H9 (cell line): ENCODE measurements at regions not wholly inside any gene's neighbourhood (a gene's known extent, or its start where the extent isn't known, plus 50 kb on each side); places are given as distances from the start of the nearest gene placed in this dataset.

Source experiments
- DNase-seq: peaks from one replicate; pipeline ENCODE4 v3.0.0-alpha.2; 2017
- H2AFZ ChIP-seq: one replicate; pipeline ENCODE4 v1.6.1; 2013; ENCODE audit warnings: mild to moderate bottlenecking, low read length, control low read depth, moderate library complexity
- H2AK5ac ChIP-seq: 2 replicates; pipeline ENCODE4 v1.6.1; 2013; ENCODE audit warnings: low read length, control low read depth, mixed read lengths; ENCODE audit not compliant: insufficient read length
- H2BK120ac ChIP-seq: one replicate; pipeline ENCODE4 v1.6.1; 2013; ENCODE audit warnings: low read depth, mild to moderate bottlenecking, low read length, control low read depth, inconsistent platforms; ENCODE audit not compliant: poor library complexity, severe bottlenecking
- H2BK12ac ChIP-seq: 2 replicates; pipeline ENCODE4 v1.6.1; 2013; ENCODE audit warnings: low read length, control low read depth, mixed read lengths, low read depth; ENCODE audit not compliant: insufficient read length
- H2BK15ac ChIP-seq: 2 replicates; pipeline ENCODE4 v1.6.1; 2013; ENCODE audit warnings: low read depth, low read length, control low read depth
- H2BK20ac ChIP-seq: one replicate; pipeline ENCODE4 v1.6.1; 2013; ENCODE audit warnings: low read depth, mild to moderate bottlenecking, low read length, control low read depth, inconsistent platforms; ENCODE audit not compliant: poor library complexity, severe bottlenecking
- H2BK5ac ChIP-seq: 2 replicates; pipeline ENCODE4 v1.6.1; 2013; ENCODE audit warnings: low read length, control low read depth, mixed read lengths; ENCODE audit not compliant: insufficient read length
- H3K14ac ChIP-seq: 2 replicates; pipeline ENCODE4 v1.6.1; 2013; ENCODE audit warnings: low read length, control low read depth; ENCODE audit not compliant: insufficient read depth
- H3K18ac ChIP-seq: 2 replicates; pipeline ENCODE4 v1.6.1; 2013; ENCODE audit warnings: low read depth, mild to moderate bottlenecking, mixed read lengths, low read length, control low read depth; ENCODE audit not compliant: insufficient read length
- H3K23ac ChIP-seq: 2 replicates; pipeline ENCODE4 v1.6.1; 2013; ENCODE audit warnings: low read length, control low read depth, mixed read lengths, low read depth; ENCODE audit not compliant: insufficient read length
- H3K23me2 ChIP-seq: 2 replicates; pipeline ENCODE4 v1.6.1; 2013; ENCODE audit warnings: low read depth, mild to moderate bottlenecking, mixed read lengths, low read length, control low read depth; ENCODE audit not compliant: insufficient read length, poor library complexity, severe bottlenecking
- H3K27ac ChIP-seq: 2 replicates; pipeline ENCODE4 v1.5.1; 2013; ENCODE audit warnings: low read length, control low read depth, mixed read lengths, low read depth; ENCODE audit not compliant: insufficient read length
- H3K27me3 ChIP-seq: 2 replicates; pipeline ENCODE4 v1.6.1; 2013; ENCODE audit warnings: low read length, control low read depth, inconsistent platforms; ENCODE audit not compliant: insufficient read depth
- H3K4ac ChIP-seq: 2 replicates; pipeline ENCODE4 v1.6.1; 2013; ENCODE audit warnings: low read depth, mild to moderate bottlenecking, control low read depth, inconsistent platforms, low read length, moderate library complexity
- H3K4me1 ChIP-seq: 2 replicates; pipeline ENCODE4 v1.6.1; 2013; ENCODE audit warnings: low read length, control low read depth, inconsistent platforms; ENCODE audit not compliant: insufficient read depth
- H3K4me2 ChIP-seq: 2 replicates; pipeline ENCODE4 v1.6.1; 2013; ENCODE audit warnings: low read length, control low read depth, mixed read lengths; ENCODE audit not compliant: insufficient read length, insufficient read depth
- H3K56ac ChIP-seq: 2 replicates; pipeline ENCODE4 v1.6.1; 2013; ENCODE audit warnings: low read depth, mild to moderate bottlenecking, mixed read lengths, low read length, control low read depth; ENCODE audit not compliant: insufficient read length
- H3K79me1 ChIP-seq: 2 replicates; pipeline ENCODE4 v1.6.1; 2013; ENCODE audit warnings: low read depth, mild to moderate bottlenecking, moderate library complexity, low read length, control low read depth, inconsistent platforms; ENCODE audit not compliant: insufficient read depth, poor library complexity, severe bottlenecking
- H3K79me2 ChIP-seq: 2 replicates; pipeline ENCODE4 v1.6.1; 2013; ENCODE audit warnings: low read length, control low read depth, inconsistent platforms; ENCODE audit not compliant: insufficient read depth
- H3K9ac ChIP-seq: 2 replicates; pipeline ENCODE4 v1.6.1; 2013; ENCODE audit warnings: low read length, control low read depth, mixed read lengths; ENCODE audit not compliant: insufficient read length; ENCODE audit errors: extremely low read depth
- H3K9me3 ChIP-seq: one replicate; pipeline ENCODE4 v1.6.1; 2013; ENCODE audit warnings: low read depth, low read length, inconsistent platforms; ENCODE audit not compliant: control insufficient read depth
- H3T11ph ChIP-seq: one replicate; pipeline ENCODE4 v1.6.1; 2013; ENCODE audit warnings: mild to moderate bottlenecking, low read length, control low read depth, inconsistent platforms
- H4K20me1 ChIP-seq: one replicate; pipeline ENCODE4 v1.6.1; 2013; ENCODE audit not compliant: control insufficient read depth, insufficient read length, insufficient read depth
- H4K5ac ChIP-seq: 2 replicates; pipeline ENCODE4 v1.6.1; 2013; ENCODE audit warnings: low read depth, mild to moderate bottlenecking, mixed read lengths, low read length, control low read depth; ENCODE audit not compliant: insufficient read length
- H4K8ac ChIP-seq: replicated peaks from 2 replicates; pipeline ENCODE4 v1.6.1; 2013; ENCODE audit warnings: low read length, control low read depth, mixed read lengths, low read depth; ENCODE audit not compliant: insufficient read length
- H4K91ac ChIP-seq: 2 replicates; pipeline ENCODE4 v1.6.1; 2013; ENCODE audit warnings: low read depth, mild to moderate bottlenecking, moderate library complexity, mixed read lengths, low read length, control low read depth; ENCODE audit not compliant: insufficient read length
- H3K27ac Mint-ChIP-seq, 3 experiments: 2 replicates in 2 of 3; 3 replicates in 1 of 3; pipeline ENCODE4 v1.8.0; 2020 to 2021; ENCODE audit warnings: mixed read lengths in 3 of 3, mild to moderate bottlenecking in 1 of 3, moderate library complexity in 1 of 3
- H3K27me3 Mint-ChIP-seq: 2 replicates; pipeline ENCODE4 v1.8.0; 2021; ENCODE audit warnings: low read depth, mild to moderate bottlenecking, moderate library complexity, mixed read lengths
- H3K36me3 Mint-ChIP-seq, 3 experiments: 2 replicates in 2 of 3; 3 replicates in 1 of 3; pipeline ENCODE4 v1.8.0; 2020 to 2021; ENCODE audit warnings: low read depth in 3 of 3, mixed read lengths in 3 of 3; ENCODE audit not compliant: insufficient read depth in 1 of 3
- H3K4me1 Mint-ChIP-seq, 2 experiments: 2 replicates each; pipeline ENCODE4 v1.8.0; 2020; ENCODE audit warnings: mixed read lengths in 2 of 2
- H3K4me3 Mint-ChIP-seq, 2 experiments: 2 replicates in 1 of 2; 3 replicates in 1 of 2; pipeline ENCODE4 v1.8.0; 2020 to 2021; ENCODE audit warnings: mild to moderate bottlenecking in 2 of 2, mixed read lengths in 2 of 2, moderate library complexity in 1 of 2
- H3K9me3 Mint-ChIP-seq, 2 experiments: 2 replicates in 1 of 2; 3 replicates in 1 of 2; pipeline ENCODE4 v1.8.0; 2020; ENCODE audit warnings: mild to moderate bottlenecking in 2 of 2, mixed read lengths in 2 of 2, moderate library complexity in 1 of 2
- whole genome bisulfite sequencing: extraction: QIAGEN DNeasy Blood & Tissue Kit; methylation state at CpG from one replicate; pipeline ENCODE4 v1.1.7; 2013; ENCODE audit warnings: missing lambda C conversion rate, low lambda C conversion rate, mixed read lengths; ENCODE audit not compliant: insufficient read length; ENCODE audit errors: extremely low coverage; 5-methylcytosine and 5-hydroxymethylcytosine counted together
- TF ChIP-seq, protein P1 (sequence below): fragments of 200-600 bp; sonication (generic); conservative IDR thresholded peaks from 3 replicates; pipeline ENCODE4 v1.8.0; 2021; ENCODE audit warnings: antibody characterized with exemption, mild to moderate bottlenecking

DNA sequence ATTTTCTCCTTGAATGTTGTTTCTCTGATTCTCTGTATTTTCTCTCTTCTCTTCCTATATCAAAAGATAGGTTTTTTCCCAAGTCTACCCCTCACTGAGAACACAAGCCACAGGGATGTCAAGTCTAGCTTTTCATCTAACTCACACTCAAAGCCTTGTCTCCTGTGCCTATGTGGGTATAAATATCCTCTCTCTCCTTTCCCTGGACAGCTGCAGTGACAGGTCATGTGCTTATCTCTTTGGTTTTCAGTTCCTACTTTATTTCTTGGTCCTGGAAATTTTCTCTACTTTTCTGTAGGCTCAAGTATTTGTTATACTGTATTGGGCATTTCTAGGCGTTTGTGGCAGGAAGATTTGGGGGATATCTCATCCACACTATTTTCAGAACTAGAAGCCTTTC, 182.4 kb upstream of the MVB12B start:
- no peak overlapping the region for H3T11ph ChIP-seq
- peaks cover 7% of the 10 kb centered on the region; the same call in 1 of the 2 replicates for H3K27me3 ChIP-seq
- H3K9ac ChIP-seq = no peak overlapping the region
- H2BK20ac ChIP-seq = no peak overlapping the region
- Mint-ChIP-seq H3K27me3 (peaks cover 67% of the 10 kb centered on the region), H3K4me3 (no peak overlapping the region), H3K27ac (no peak overlapping the region), H3K9me3 (peaks cover 9 to 10% of the 10 kb centered on the region in 2 experiments), H3K36me3 (peaks cover 0 to 3% (median 0%) of the 10 kb centered on the region in 3 experiments; a peak in 1 of 7 replicates), H3K4me1 (peaks cover 13% of the 10 kb centered on the region in 2 experiments)
- H3K4me2 ChIP-seq = no peak overlapping the region
- DNase-seq = no peak
- TF ChIP-seq, protein P1, sequence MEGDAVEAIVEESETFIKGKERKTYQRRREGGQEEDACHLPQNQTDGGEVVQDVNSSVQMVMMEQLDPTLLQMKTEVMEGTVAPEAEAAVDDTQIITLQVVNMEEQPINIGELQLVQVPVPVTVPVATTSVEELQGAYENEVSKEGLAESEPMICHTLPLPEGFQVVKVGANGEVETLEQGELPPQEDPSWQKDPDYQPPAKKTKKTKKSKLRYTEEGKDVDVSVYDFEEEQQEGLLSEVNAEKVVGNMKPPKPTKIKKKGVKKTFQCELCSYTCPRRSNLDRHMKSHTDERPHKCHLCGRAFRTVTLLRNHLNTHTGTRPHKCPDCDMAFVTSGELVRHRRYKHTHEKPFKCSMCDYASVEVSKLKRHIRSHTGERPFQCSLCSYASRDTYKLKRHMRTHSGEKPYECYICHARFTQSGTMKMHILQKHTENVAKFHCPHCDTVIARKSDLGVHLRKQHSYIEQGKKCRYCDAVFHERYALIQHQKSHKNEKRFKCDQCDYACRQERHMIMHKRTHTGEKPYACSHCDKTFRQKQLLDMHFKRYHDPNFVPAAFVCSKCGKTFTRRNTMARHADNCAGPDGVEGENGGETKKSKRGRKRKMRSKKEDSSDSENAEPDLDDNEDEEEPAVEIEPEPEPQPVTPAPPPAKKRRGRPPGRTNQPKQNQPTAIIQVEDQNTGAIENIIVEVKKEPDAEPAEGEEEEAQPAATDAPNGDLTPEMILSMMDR = no peak
- H4K91ac ChIP-seq = no peak overlapping the region
- H3K56ac ChIP-seq = no peak overlapping the region
- H3K18ac ChIP-seq = no peak overlapping the region
- no peaks in the 10 kb centered on the region; the same call in 1 of the 2 replicates for H3K4me1 ChIP-seq
- no peak overlapping the region for H2BK12ac ChIP-seq
- no peaks in the 10 kb centered on the region for H4K20me1 ChIP-seq
- WGBS = no CpG with 5 or more reads among the region's 1 CpG
- no peak overlapping the region for H3K23ac ChIP-seq
- no peaks in the 10 kb centered on the region for H3K79me1 ChIP-seq
- H3K79me2 ChIP-seq = no peaks in the 10 kb centered on the region
- H4K5ac ChIP-seq = no peak overlapping the region
- no peak overlapping the region for H3K4ac ChIP-seq
- H2AFZ ChIP-seq = no peak overlapping the region
- no peak overlapping the region for H3K27ac ChIP-seq
- no peak overlapping the region for H2BK5ac ChIP-seq
- no peak overlapping the region for H2BK15ac ChIP-seq
- no peaks in the 10 kb centered on the region for H3K9me3 ChIP-seq
- H2AK5ac ChIP-seq = no peak overlapping the region
- no peak overlapping the region for H3K14ac ChIP-seq
- H3K23me2 ChIP-seq = no peaks in the 10 kb centered on the region
- H2BK120ac ChIP-seq = no peak overlapping the region
- H4K8ac ChIP-seq = no peak overlapping the region
